Mesenchymal stem cell (in vitro differentiated cells and primary cell): ENCODE measurements at regions not wholly inside any gene's neighbourhood (a gene's known extent, or its start where the extent isn't known, plus 50 kb on each side); places are given as distances from the start of the nearest gene placed in this dataset.

ENCODE experiments used
- DNase-seq: peaks from one replicate; pipeline ENCODE4 v3.0.0-alpha.2; 2013
- H2AFZ ChIP-seq: one replicate; pipeline ENCODE4 v1.6.1; 2013; ENCODE audit warnings: low read depth, mild to moderate bottlenecking, control low read depth, inconsistent platforms, low read length, moderate library complexity
- H2AK5ac ChIP-seq: 2 replicates; pipeline ENCODE4 v1.6.1; 2013; ENCODE audit warnings: low read length, moderate library complexity, mild to moderate bottlenecking, inconsistent platforms; ENCODE audit not compliant: severe bottlenecking
- H2BK120ac ChIP-seq: one replicate; pipeline ENCODE4 v1.6.1; 2013; ENCODE audit warnings: low read depth, mild to moderate bottlenecking, inconsistent platforms, low read length, moderate library complexity
- H2BK12ac ChIP-seq, 2 experiments: one replicate each; pipeline ENCODE4 v1.6.1; 2013; ENCODE audit warnings: inconsistent platforms in 2 of 2, low read length in 2 of 2, mild to moderate bottlenecking in 2 of 2, moderate library complexity in 2 of 2, control low read depth in 1 of 2
- H2BK15ac ChIP-seq: one replicate; pipeline ENCODE4 v1.6.1; 2013; ENCODE audit warnings: mild to moderate bottlenecking, low read depth, inconsistent platforms; ENCODE audit not compliant: poor library complexity, severe bottlenecking
- H2BK5ac ChIP-seq: 2 replicates; pipeline ENCODE4 v1.6.1; 2013; ENCODE audit warnings: low read depth, mild to moderate bottlenecking, low read length, control low read depth, inconsistent platforms; ENCODE audit not compliant: poor library complexity, severe bottlenecking
- H3K14ac ChIP-seq, 2 experiments: one replicate each; pipeline ENCODE4 v1.6.1; 2013; ENCODE audit warnings: inconsistent platforms in 2 of 2, low read length in 2 of 2, control low read depth in 1 of 2, mild to moderate bottlenecking in 1 of 2, moderate library complexity in 1 of 2
- H3K18ac ChIP-seq, 2 experiments: one replicate each; pipeline ENCODE4 v1.6.1; 2013; ENCODE audit warnings: inconsistent platforms in 2 of 2, low read length in 2 of 2, control low read depth in 1 of 2, low read depth in 1 of 2, mild to moderate bottlenecking in 1 of 2
- H3K23ac ChIP-seq, 2 experiments: one replicate each; pipeline ENCODE4 v1.6.1; 2013; ENCODE audit warnings: inconsistent platforms in 2 of 2, low read length in 2 of 2, mild to moderate bottlenecking in 2 of 2, moderate library complexity in 2 of 2, control low read depth in 1 of 2
- H3K27ac ChIP-seq: 2 replicates; pipeline ENCODE4 v1.5.1; 2013; ENCODE audit warnings: mild to moderate bottlenecking, moderate library complexity, low read length, control low read depth, inconsistent platforms; ENCODE audit not compliant: poor library complexity, severe bottlenecking
- H3K27me3 ChIP-seq, 2 experiments: 2 replicates each; pipeline versions ENCODE4 v1.6.1 to v1.7.0; 2013; ENCODE audit warnings: low read length in 2 of 2, mild to moderate bottlenecking in 2 of 2, moderate library complexity in 2 of 2, control low read depth in 1 of 2, inconsistent platforms in 1 of 2; ENCODE audit not compliant: control insufficient read depth in 1 of 2, insufficient read depth in 1 of 2
- H3K36me3 ChIP-seq, 2 experiments: 2 replicates each; pipeline versions ENCODE4 v1.6.1 to v1.7.0; 2013; ENCODE audit warnings: low read length in 2 of 2, control low read depth in 1 of 2, inconsistent platforms in 1 of 2, low read depth in 1 of 2, mild to moderate bottlenecking in 1 of 2; ENCODE audit not compliant: insufficient read depth in 2 of 2, control insufficient read depth in 1 of 2
- H3K4ac ChIP-seq, 2 experiments: one replicate each; pipeline ENCODE4 v1.6.1; 2013; ENCODE audit warnings: inconsistent platforms in 2 of 2, low read length in 2 of 2, mild to moderate bottlenecking in 2 of 2, moderate library complexity in 2 of 2, control low read depth in 1 of 2, low read depth in 1 of 2
- H3K4me1 ChIP-seq: 2 replicates; pipeline ENCODE4 v1.6.1; 2013; ENCODE audit warnings: low read depth, low read length, control low read depth; ENCODE audit not compliant: control insufficient read depth, insufficient read depth
- H3K4me2 ChIP-seq: 2 replicates; pipeline ENCODE4 v1.6.1; 2013; ENCODE audit warnings: low read length, mild to moderate bottlenecking, inconsistent platforms; ENCODE audit not compliant: poor library complexity, severe bottlenecking
- H3K4me3 ChIP-seq, 2 experiments: 2 replicates each; pipeline versions ENCODE4 v1.5.1 to v1.7.0; 2013; ENCODE audit warnings: low read length in 2 of 2, mild to moderate bottlenecking in 2 of 2, control low read depth in 1 of 2, low read depth in 1 of 2; ENCODE audit not compliant: insufficient read depth in 1 of 2
- H3K79me1 ChIP-seq: replicated peaks from 2 replicates; pipeline ENCODE4 v1.6.1; 2013; ENCODE audit warnings: mild to moderate bottlenecking, control low read depth, low read length, inconsistent platforms; ENCODE audit not compliant: poor library complexity, severe bottlenecking
- H3K9ac ChIP-seq: 2 replicates; pipeline ENCODE4 v1.7.0; 2013; ENCODE audit warnings: mild to moderate bottlenecking, low read length, moderate library complexity
- H3K9me3 ChIP-seq: 2 replicates; pipeline ENCODE4 v1.7.0; 2013; ENCODE audit warnings: mild to moderate bottlenecking, low read length; ENCODE audit not compliant: control insufficient read depth
- H4K8ac ChIP-seq: one replicate; pipeline ENCODE4 v1.6.1; 2013; ENCODE audit warnings: inconsistent platforms, mild to moderate bottlenecking, low read length, moderate library complexity
- H4K91ac ChIP-seq: one replicate; pipeline ENCODE4 v1.6.1; 2013; ENCODE audit warnings: mild to moderate bottlenecking, low read length, inconsistent platforms
- WGBS: methylation state at CpG from one replicate; pipeline ENCODE4 v1.1.7; 2013; ENCODE audit warnings: mixed read lengths; 5-methylcytosine and 5-hydroxymethylcytosine counted together

DNA sequence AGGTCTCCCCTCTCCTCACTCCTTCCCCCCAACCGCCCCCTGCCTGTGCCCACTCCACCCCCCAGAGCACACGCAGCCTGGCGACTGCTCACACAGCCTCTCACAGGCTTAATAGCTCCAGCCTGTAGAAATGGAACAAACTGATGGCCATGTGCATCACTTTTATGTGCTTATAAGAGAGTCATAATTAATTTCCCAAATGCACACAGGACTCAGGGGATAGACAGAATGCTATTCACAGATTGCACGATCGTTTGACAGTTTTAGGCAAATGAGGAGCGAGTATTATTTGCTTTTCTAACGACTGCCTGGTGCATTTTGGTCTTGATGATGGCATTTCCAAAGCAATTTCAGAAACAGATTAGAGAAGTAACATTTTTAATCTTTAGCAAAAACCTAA lies 97.7 kb upstream of the VSTM2B start:
- Histone ChIP-seq H2BK15ac (no peak overlapping the region), H2AFZ (no peak overlapping the region), H2AK5ac (no peak overlapping the region), H3K27ac (no peak overlapping the region), H2BK12ac (no peak overlapping the region), H3K23ac (no peak overlapping the region), H3K9me3 (no peaks in the 10 kb centered on the region), H4K91ac (no peak overlapping the region), H4K8ac (no peak overlapping the region), H3K9ac (no peak overlapping the region), H3K27me3 (no peaks in the 10 kb centered on the region), H3K4me3 (no peak overlapping the region), H2BK120ac (no peak overlapping the region), H3K36me3 (no peaks in the 10 kb centered on the region), H3K18ac (no peak overlapping the region), H3K14ac (no peak overlapping the region), H3K4ac (no peak overlapping the region), H3K79me1 (no peaks in the 10 kb centered on the region), H2BK5ac (no peak overlapping the region), H3K4me2 (no peak overlapping the region), H3K4me1 (no peaks in the 10 kb centered on the region)
- no peak for DNase-seq
- 76% methylated on average over 7 of the region's 7 CpGs for WGBS

- Histone ChIP-seq H2AFZ (no peak overlapping the region), H3K23ac (no peak overlapping the region), H2BK5ac (no peak overlapping the region), H3K4me3 (no peak overlapping the region), H3K18ac (no peak overlapping the region), H2BK12ac (no peak overlapping the region), H4K8ac (no peak overlapping the region), H3K9me3 (no peaks in the 10 kb centered on the region), H3K27ac (no peak overlapping the region), H3K14ac (no peak overlapping the region), H4K91ac (no peak overlapping the region), H3K4me2 (no peak overlapping the region), H3K4me1 (no peaks in the 10 kb centered on the region), H2BK15ac (no peak overlapping the region), H2AK5ac (no peak overlapping the region), H2BK120ac (no peak overlapping the region), H3K79me1 (no peaks in the 10 kb centered on the region), H3K36me3 (no peaks in the 10 kb centered on the region), H3K27me3 (no peaks in the 10 kb centered on the region), H3K4ac (no peak overlapping the region), H3K9ac (no peak overlapping the region)
- WGBS: 73% methylated on average over 9 of the region's 9 CpGs
- no peak for DNase-seq
Measured at GRCh38 chr19:29429021-29429420, 96.8 kb upstream of the VSTM2B start.

GRCh38 chr19:29429581-29429980 lies 96.2 kb upstream of the VSTM2B start:
- no peak overlapping the region for H3K23ac ChIP-seq
- H3K27me3 ChIP-seq: no peaks in the 10 kb centered on the region
- H2BK12ac ChIP-seq: no peak overlapping the region
- H3K4ac ChIP-seq: no peak overlapping the region
- H3K4me1 ChIP-seq: no peaks in the 10 kb centered on the region
- no peaks in the 10 kb centered on the region for H3K36me3 ChIP-seq
- H3K9me3 ChIP-seq: no peaks in the 10 kb centered on the region
- H2BK5ac ChIP-seq: no peak overlapping the region
- H3K18ac ChIP-seq: no peak overlapping the region
- 91% methylated on average over 13 of the region's 15 CpGs for WGBS
- H4K8ac ChIP-seq: no peak overlapping the region
- DNase-seq: no peak
- H3K9ac ChIP-seq: no peak overlapping the region
- H2AFZ ChIP-seq: no peak overlapping the region
- no peak overlapping the region for H2BK120ac ChIP-seq
- H3K14ac ChIP-seq: no peak overlapping the region
- no peak overlapping the region for H2BK15ac ChIP-seq
- no peak overlapping the region for H3K4me3 ChIP-seq
- H3K4me2 ChIP-seq: no peak overlapping the region
- H4K91ac ChIP-seq: no peak overlapping the region
- H3K79me1 ChIP-seq: no peaks in the 10 kb centered on the region
- no peak overlapping the region for H2AK5ac ChIP-seq
- H3K27ac ChIP-seq: no peak overlapping the region

DNA sequence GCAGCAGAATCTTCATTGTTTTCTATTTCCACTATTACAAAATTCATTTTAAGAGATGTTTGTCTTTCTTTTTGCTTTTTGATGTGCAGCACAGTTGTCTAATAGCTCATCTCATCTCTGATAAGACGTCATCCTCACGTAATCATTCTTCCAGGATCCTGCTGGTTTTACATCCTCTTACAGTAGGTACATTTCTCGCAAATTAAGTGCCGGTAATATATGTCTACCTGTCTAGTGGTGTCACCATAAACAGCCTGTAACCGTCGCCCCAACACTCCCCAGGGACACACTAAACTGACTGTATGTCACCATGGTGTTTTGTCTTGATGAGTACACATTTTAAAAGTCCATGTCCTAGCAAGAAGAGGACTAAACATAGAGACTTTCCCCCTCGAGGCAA lies 94.5 kb upstream of the VSTM2B start:
- Histone ChIP-seq H3K79me1 (no peaks in the 10 kb centered on the region), H2BK12ac (no peak overlapping the region), H3K27me3 (no peaks in the 10 kb centered on the region), H3K9me3 (no peaks in the 10 kb centered on the region), H3K18ac (no peak overlapping the region), H3K9ac (no peak overlapping the region), H3K36me3 (no peaks in the 10 kb centered on the region), H3K27ac (no peak overlapping the region), H3K14ac (no peak overlapping the region), H4K8ac (no peak overlapping the region), H2BK5ac (no peak overlapping the region), H3K4me3 (no peak overlapping the region), H3K4me1 (no peaks in the 10 kb centered on the region), H2AFZ (no peak overlapping the region), H3K4me2 (no peak overlapping the region), H3K23ac (no peak overlapping the region), H4K91ac (no peak overlapping the region), H2BK120ac (no peak overlapping the region), H2BK15ac (no peak overlapping the region), H2AK5ac (no peak overlapping the region), H3K4ac (no peak overlapping the region)
- DNase-seq: no peak
- 67% methylated on average over 7 of the region's 7 CpGs for WGBS
